KOPT-K1 (cell line): ENCODE measurements at regions not wholly inside any gene's neighbourhood (a gene's known extent, or its start where the extent isn't known, plus 50 kb on each side); places are given as distances from the start of the nearest gene placed in this dataset.
"Not testable (repeated sequence)": the region's sequence is repeated elsewhere in the genome, so short reads cannot be mapped to it uniquely, and the experiment has no call there.

Experiments
- H3K27ac ChIP-seq: fragments of 200-600 bp; sonication (generic); 2 replicates; pipeline ENCODE4 v1.5.1; 2016; ENCODE audit warnings: antibody characterized with exemption, mild to moderate bottlenecking, low read depth, low read length; ENCODE audit not compliant: poor library complexity, severe bottlenecking
- H3K36me3 ChIP-seq: fragments of 200-600 bp; sonication (generic); 2 replicates; pipeline ENCODE4 v1.5.1; 2017; ENCODE audit warnings: antibody characterized with exemption, mild to moderate bottlenecking, low read length, moderate library complexity; ENCODE audit not compliant: insufficient read depth
- H3K9me3 ChIP-seq: fragments of 200-600 bp; sonication (generic); 2 replicates; pipeline ENCODE4 v1.5.1; 2017; ENCODE audit warnings: antibody characterized with exemption, low read length, mild to moderate bottlenecking; ENCODE audit not compliant: insufficient read depth, poor library complexity, severe bottlenecking

- Histone ChIP-seq H3K36me3 (no peaks in the 10 kb centered on the region), H3K9me3 (peaks cover 9% of the 10 kb centered on the region), H3K27ac (no peak overlapping the region)
These were observed 55.5 kb upstream of the PIK3C3 start for GRCh38 chr18:41899535-41899934.

- Histone ChIP-seq H3K36me3 (no peaks in the 10 kb centered on the region), H3K27ac (no peak overlapping the region), H3K9me3 (peaks cover 9% of the 10 kb centered on the region)
These were observed 61.6 kb upstream of the PIK3C3 start for GRCh38 chr18:41893432-41893831.

GRCh38 chr18:41887100-41887499, 67.9 kb upstream of the PIK3C3 start:
- no peak overlapping the region for H3K27ac ChIP-seq
- H3K9me3 ChIP-seq: no peaks in the 10 kb centered on the region

GRCh38 chr18:41886126-41886807, 68.8 kb upstream of the PIK3C3 start:
- H3K27ac ChIP-seq: no peak overlapping the region

More at GRCh38 chr18:41887100-41887499, 67.9 kb upstream of the PIK3C3 start:
- no peaks in the 10 kb centered on the region for H3K36me3 ChIP-seq

GRCh38 chr18:41881285-41881684, 73.7 kb upstream of the PIK3C3 start:
- H3K36me3 ChIP-seq: no peaks in the 10 kb centered on the region
- no peaks in the 10 kb centered on the region for H3K9me3 ChIP-seq

More at GRCh38 chr18:41886126-41886807, 68.8 kb upstream of the PIK3C3 start:
- H3K36me3 ChIP-seq: no peaks in the 10 kb centered on the region
- H3K9me3 ChIP-seq: no peaks in the 10 kb centered on the region

GRCh38 chr18:41879256-41879655, 75.8 kb upstream of the PIK3C3 start:
- H3K36me3 ChIP-seq: no peaks in the 10 kb centered on the region
- H3K27ac ChIP-seq: no peak overlapping the region
- H3K9me3 ChIP-seq: no peaks in the 10 kb centered on the region

More at GRCh38 chr18:41881285-41881684, 73.7 kb upstream of the PIK3C3 start:
- no peak overlapping the region for H3K27ac ChIP-seq

GRCh38 chr18:41875094-41875780, 79.8 kb upstream of the PIK3C3 start:
- Histone ChIP-seq H3K36me3 (no peaks in the 10 kb centered on the region), H3K27ac (no peak overlapping the region), H3K9me3 (no peaks in the 10 kb centered on the region)

GRCh38 chr18:41873730-41874129, 81.3 kb upstream of the PIK3C3 start:
- Histone ChIP-seq H3K36me3 (no peaks in the 10 kb centered on the region), H3K27ac (no peak overlapping the region), H3K9me3 (no peaks in the 10 kb centered on the region)

- H3K36me3 ChIP-seq: no peaks in the 10 kb centered on the region
- H3K27ac ChIP-seq: no peak overlapping the region
- H3K9me3 ChIP-seq: no peaks in the 10 kb centered on the region
These were observed 82.8 kb upstream of the PIK3C3 start for GRCh38 chr18:41872206-41872605.

GRCh38 chr18:41871229-41872000, 83.6 kb upstream of the PIK3C3 start:
- no peak overlapping the region for H3K27ac ChIP-seq
- H3K36me3 ChIP-seq: no peaks in the 10 kb centered on the region

GRCh38 chr18:41870817-41871216, 84.2 kb upstream of the PIK3C3 start:
- no peaks in the 10 kb centered on the region for H3K9me3 ChIP-seq
- H3K27ac ChIP-seq: no peak overlapping the region
- no peaks in the 10 kb centered on the region for H3K36me3 ChIP-seq

More at GRCh38 chr18:41871229-41872000, 83.6 kb upstream of the PIK3C3 start:
- H3K9me3 ChIP-seq: no peaks in the 10 kb centered on the region

- Histone ChIP-seq H3K36me3 (no peaks in the 10 kb centered on the region), H3K9me3 (no peaks in the 10 kb centered on the region), H3K27ac (no peak overlapping the region)
These were observed 84.8 kb upstream of the PIK3C3 start for GRCh38 chr18:41870191-41870590.

GRCh38 chr18:41865796-41866195, 89.2 kb upstream of the PIK3C3 start:
- H3K36me3 ChIP-seq, H3K27ac ChIP-seq, H3K9me3 ChIP-seq: not testable (repeated sequence)

- no peaks in the 10 kb centered on the region for H3K9me3 ChIP-seq
- H3K36me3 ChIP-seq: no peaks in the 10 kb centered on the region
- no peak overlapping the region for H3K27ac ChIP-seq
These were observed 90.8 kb upstream of the PIK3C3 start for GRCh38 chr18:41864216-41864615.

GRCh38 chr18:41862921-41863320, 92.1 kb upstream of the PIK3C3 start:
- Histone ChIP-seq H3K9me3 (no peaks in the 10 kb centered on the region), H3K36me3 (no peaks in the 10 kb centered on the region), H3K27ac (no peak overlapping the region)
